H9 (cell line): ENCODE measurements at regions not wholly inside any gene's neighbourhood (a gene's known extent, or its start where the extent isn't known, plus 50 kb on each side); places are given as distances from the start of the nearest gene placed in this dataset.

Experiments
- DNase-seq: peaks from one replicate; pipeline ENCODE4 v3.0.0-alpha.2; 2017
- H2AFZ ChIP-seq: one replicate; pipeline ENCODE4 v1.6.1; 2013; ENCODE audit warnings: mild to moderate bottlenecking, low read length, control low read depth, moderate library complexity
- H2AK5ac ChIP-seq: 2 replicates; pipeline ENCODE4 v1.6.1; 2013; ENCODE audit warnings: low read length, control low read depth, mixed read lengths; ENCODE audit not compliant: insufficient read length
- H2BK120ac ChIP-seq: one replicate; pipeline ENCODE4 v1.6.1; 2013; ENCODE audit warnings: low read depth, mild to moderate bottlenecking, low read length, control low read depth, inconsistent platforms; ENCODE audit not compliant: poor library complexity, severe bottlenecking
- H2BK12ac ChIP-seq: 2 replicates; pipeline ENCODE4 v1.6.1; 2013; ENCODE audit warnings: low read length, control low read depth, mixed read lengths, low read depth; ENCODE audit not compliant: insufficient read length
- H2BK15ac ChIP-seq: 2 replicates; pipeline ENCODE4 v1.6.1; 2013; ENCODE audit warnings: low read depth, low read length, control low read depth
- H2BK20ac ChIP-seq: one replicate; pipeline ENCODE4 v1.6.1; 2013; ENCODE audit warnings: low read depth, mild to moderate bottlenecking, low read length, control low read depth, inconsistent platforms; ENCODE audit not compliant: poor library complexity, severe bottlenecking
- H2BK5ac ChIP-seq: 2 replicates; pipeline ENCODE4 v1.6.1; 2013; ENCODE audit warnings: low read length, control low read depth, mixed read lengths; ENCODE audit not compliant: insufficient read length
- H3K14ac ChIP-seq: 2 replicates; pipeline ENCODE4 v1.6.1; 2013; ENCODE audit warnings: low read length, control low read depth; ENCODE audit not compliant: insufficient read depth
- H3K18ac ChIP-seq: 2 replicates; pipeline ENCODE4 v1.6.1; 2013; ENCODE audit warnings: low read depth, mild to moderate bottlenecking, mixed read lengths, low read length, control low read depth; ENCODE audit not compliant: insufficient read length
- H3K23ac ChIP-seq: 2 replicates; pipeline ENCODE4 v1.6.1; 2013; ENCODE audit warnings: low read length, control low read depth, mixed read lengths, low read depth; ENCODE audit not compliant: insufficient read length
- H3K23me2 ChIP-seq: 2 replicates; pipeline ENCODE4 v1.6.1; 2013; ENCODE audit warnings: low read depth, mild to moderate bottlenecking, mixed read lengths, low read length, control low read depth; ENCODE audit not compliant: insufficient read length, poor library complexity, severe bottlenecking
- H3K27ac ChIP-seq: 2 replicates; pipeline ENCODE4 v1.5.1; 2013; ENCODE audit warnings: low read length, control low read depth, mixed read lengths, low read depth; ENCODE audit not compliant: insufficient read length
- H3K27me3 ChIP-seq: 2 replicates; pipeline ENCODE4 v1.6.1; 2013; ENCODE audit warnings: low read length, control low read depth, inconsistent platforms; ENCODE audit not compliant: insufficient read depth
- H3K4ac ChIP-seq: 2 replicates; pipeline ENCODE4 v1.6.1; 2013; ENCODE audit warnings: low read depth, mild to moderate bottlenecking, control low read depth, inconsistent platforms, low read length, moderate library complexity
- H3K4me1 ChIP-seq: 2 replicates; pipeline ENCODE4 v1.6.1; 2013; ENCODE audit warnings: low read length, control low read depth, inconsistent platforms; ENCODE audit not compliant: insufficient read depth
- H3K4me2 ChIP-seq: 2 replicates; pipeline ENCODE4 v1.6.1; 2013; ENCODE audit warnings: low read length, control low read depth, mixed read lengths; ENCODE audit not compliant: insufficient read length, insufficient read depth
- H3K56ac ChIP-seq: 2 replicates; pipeline ENCODE4 v1.6.1; 2013; ENCODE audit warnings: low read depth, mild to moderate bottlenecking, mixed read lengths, low read length, control low read depth; ENCODE audit not compliant: insufficient read length
- H3K79me1 ChIP-seq: 2 replicates; pipeline ENCODE4 v1.6.1; 2013; ENCODE audit warnings: low read depth, mild to moderate bottlenecking, moderate library complexity, low read length, control low read depth, inconsistent platforms; ENCODE audit not compliant: insufficient read depth, poor library complexity, severe bottlenecking
- H3K79me2 ChIP-seq: 2 replicates; pipeline ENCODE4 v1.6.1; 2013; ENCODE audit warnings: low read length, control low read depth, inconsistent platforms; ENCODE audit not compliant: insufficient read depth
- H3K9ac ChIP-seq: 2 replicates; pipeline ENCODE4 v1.6.1; 2013; ENCODE audit warnings: low read length, control low read depth, mixed read lengths; ENCODE audit not compliant: insufficient read length; ENCODE audit errors: extremely low read depth
- H3K9me3 ChIP-seq: one replicate; pipeline ENCODE4 v1.6.1; 2013; ENCODE audit warnings: low read depth, low read length, inconsistent platforms; ENCODE audit not compliant: control insufficient read depth
- H3T11ph ChIP-seq: one replicate; pipeline ENCODE4 v1.6.1; 2013; ENCODE audit warnings: mild to moderate bottlenecking, low read length, control low read depth, inconsistent platforms
- H4K20me1 ChIP-seq: one replicate; pipeline ENCODE4 v1.6.1; 2013; ENCODE audit not compliant: control insufficient read depth, insufficient read length, insufficient read depth
- H4K5ac ChIP-seq: 2 replicates; pipeline ENCODE4 v1.6.1; 2013; ENCODE audit warnings: low read depth, mild to moderate bottlenecking, mixed read lengths, low read length, control low read depth; ENCODE audit not compliant: insufficient read length
- H4K8ac ChIP-seq: replicated peaks from 2 replicates; pipeline ENCODE4 v1.6.1; 2013; ENCODE audit warnings: low read length, control low read depth, mixed read lengths, low read depth; ENCODE audit not compliant: insufficient read length
- H4K91ac ChIP-seq: 2 replicates; pipeline ENCODE4 v1.6.1; 2013; ENCODE audit warnings: low read depth, mild to moderate bottlenecking, moderate library complexity, mixed read lengths, low read length, control low read depth; ENCODE audit not compliant: insufficient read length
- H3K27ac Mint-ChIP-seq, 3 experiments: 2 replicates in 2 of 3; 3 replicates in 1 of 3; pipeline ENCODE4 v1.8.0; 2020 to 2021; ENCODE audit warnings: mixed read lengths in 3 of 3, mild to moderate bottlenecking in 1 of 3, moderate library complexity in 1 of 3
- H3K27me3 Mint-ChIP-seq: 2 replicates; pipeline ENCODE4 v1.8.0; 2021; ENCODE audit warnings: low read depth, mild to moderate bottlenecking, moderate library complexity, mixed read lengths
- H3K36me3 Mint-ChIP-seq, 3 experiments: 2 replicates in 2 of 3; 3 replicates in 1 of 3; pipeline ENCODE4 v1.8.0; 2020 to 2021; ENCODE audit warnings: low read depth in 3 of 3, mixed read lengths in 3 of 3; ENCODE audit not compliant: insufficient read depth in 1 of 3
- H3K4me1 Mint-ChIP-seq, 2 experiments: 2 replicates each; pipeline ENCODE4 v1.8.0; 2020; ENCODE audit warnings: mixed read lengths in 2 of 2
- H3K4me3 Mint-ChIP-seq, 2 experiments: 2 replicates in 1 of 2; 3 replicates in 1 of 2; pipeline ENCODE4 v1.8.0; 2020 to 2021; ENCODE audit warnings: mild to moderate bottlenecking in 2 of 2, mixed read lengths in 2 of 2, moderate library complexity in 1 of 2
- H3K9me3 Mint-ChIP-seq, 2 experiments: 2 replicates in 1 of 2; 3 replicates in 1 of 2; pipeline ENCODE4 v1.8.0; 2020; ENCODE audit warnings: mild to moderate bottlenecking in 2 of 2, mixed read lengths in 2 of 2, moderate library complexity in 1 of 2
- CTCF ChIP-seq: fragments of 200-600 bp; sonication (generic); conservative IDR thresholded peaks from 3 replicates; pipeline ENCODE4 v1.8.0; 2021; ENCODE audit warnings: antibody characterized with exemption, mild to moderate bottlenecking
- WGBS: extraction: QIAGEN DNeasy Blood & Tissue Kit; methylation state at CpG from one replicate; pipeline ENCODE4 v1.1.7; 2013; ENCODE audit warnings: missing lambda C conversion rate, low lambda C conversion rate, mixed read lengths; ENCODE audit not compliant: insufficient read length; ENCODE audit errors: extremely low coverage; 5-methylcytosine and 5-hydroxymethylcytosine counted together

- WGBS = no CpG with 5 or more reads among the region's 49 CpGs
- Histone ChIP-seq H2BK120ac (no peak overlapping the region), H3K56ac (no peak overlapping the region), H2BK12ac (no peak overlapping the region), H4K91ac (no peak overlapping the region), H2BK15ac (no peak overlapping the region), H3K79me2 (no peaks in the 10 kb centered on the region), H3K9me3 (no peaks in the 10 kb centered on the region), H3K4me2 (peak overlapping the region; percentile 44), H3K79me1 (no peaks in the 10 kb centered on the region), H3T11ph (no peak overlapping the region), H2BK20ac (no peak overlapping the region), H3K27me3 (peaks cover 2% of the 10 kb centered on the region), H3K4ac (no peak overlapping the region), H3K9ac (no peak overlapping the region), H4K5ac (no peak overlapping the region), H3K23me2 (peaks cover 4% of the 10 kb centered on the region), H4K8ac (no peak overlapping the region), H2BK5ac (no peak overlapping the region), H3K18ac (no peak overlapping the region), H2AFZ (peak overlapping the region; percentile 45), H3K14ac (no peak overlapping the region), H3K4me1 (no peaks in the 10 kb centered on the region), H3K23ac (no peak overlapping the region), H3K27ac (no peak overlapping the region), H2AK5ac (no peak overlapping the region), H4K20me1 (no peaks in the 10 kb centered on the region)
- Mint-ChIP-seq H3K36me3 (peaks cover 0 to 10% (median 3%) of the 10 kb centered on the region in 3 experiments; a peak in 5 of 7 replicates), H3K9me3 (peaks cover 12 to 15% of the 10 kb centered on the region in 2 experiments), H3K4me1 (no peaks in the 10 kb centered on the region; a peak in 2 of 4 replicates), H3K27ac (peak overlapping the region in 1 of 3 experiments; percentile 48; a peak in 1 of 7 replicates), H3K27me3 (peaks cover 90% of the 10 kb centered on the region), H3K4me3 (peak overlapping the region; percentile 52 to 72)
- peak; percentile 82 for DNase-seq
- TF ChIP-seq CTCF = peak; percentile 92
Observed at GRCh38 chr15:98428253-98428989, 219.9 kb upstream of the IGF1R start.
